HG02981 (cell line): ENCODE measurements at regions not wholly inside any gene's neighbourhood (a gene's known extent, or its start where the extent isn't known, plus 50 kb on each side); places are given as distances from the start of the nearest gene placed in this dataset.

ENCODE experiments used
- ATAC-seq: cut with Tn5 transposase; IDR thresholded peaks from one replicate; pipeline ENCODE4 v1.9.1; 2021; ENCODE audit warnings: mild to moderate bottlenecking, moderate library complexity; ENCODE audit not compliant: unreplicated experiment

DNA sequence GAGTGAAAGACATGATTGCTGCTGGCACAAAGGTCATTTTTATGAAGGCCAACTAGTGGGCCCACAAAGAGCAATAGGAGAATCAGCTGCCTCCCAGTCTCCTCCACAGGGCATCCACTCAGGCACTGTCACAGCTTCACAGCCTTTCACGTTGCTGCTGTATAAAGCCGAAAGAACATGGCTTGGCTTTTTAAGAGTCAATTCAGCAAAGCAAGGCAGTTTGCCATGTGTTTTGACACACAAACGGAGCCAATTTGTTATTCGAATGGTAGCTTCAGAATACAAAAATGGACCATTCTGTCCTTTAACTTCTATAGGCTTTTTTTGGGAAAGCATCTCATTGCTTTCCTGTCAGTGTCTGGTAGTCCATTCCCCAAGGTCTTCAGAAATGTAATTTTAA is 283.4 kb upstream of the PARD3B start:
- no peak for ATAC-seq

DNA sequence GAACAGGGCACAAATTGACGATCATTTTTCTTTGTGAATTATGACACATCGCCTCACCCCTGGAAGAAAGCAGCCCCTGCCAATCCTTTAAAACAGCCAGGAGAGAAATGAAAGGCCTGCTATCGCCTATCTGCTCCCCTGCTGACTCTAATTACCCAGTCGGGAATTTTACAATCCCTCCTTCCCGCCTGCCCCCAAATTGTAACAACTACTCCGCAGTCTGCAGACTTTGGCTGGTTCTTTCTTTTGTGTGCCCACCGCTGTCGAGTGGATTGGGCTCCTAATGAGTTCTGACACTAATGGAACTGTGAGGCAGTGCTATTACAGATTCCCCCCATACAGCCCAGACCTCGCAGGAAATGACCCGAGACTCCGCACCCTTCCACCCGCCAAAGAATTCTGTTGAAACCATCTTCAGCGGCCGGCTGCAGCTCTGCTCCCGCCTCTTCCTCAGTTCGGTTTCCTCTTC is 281.2 kb upstream of the PARD3B start:
- ATAC-seq = no peak

DNA sequence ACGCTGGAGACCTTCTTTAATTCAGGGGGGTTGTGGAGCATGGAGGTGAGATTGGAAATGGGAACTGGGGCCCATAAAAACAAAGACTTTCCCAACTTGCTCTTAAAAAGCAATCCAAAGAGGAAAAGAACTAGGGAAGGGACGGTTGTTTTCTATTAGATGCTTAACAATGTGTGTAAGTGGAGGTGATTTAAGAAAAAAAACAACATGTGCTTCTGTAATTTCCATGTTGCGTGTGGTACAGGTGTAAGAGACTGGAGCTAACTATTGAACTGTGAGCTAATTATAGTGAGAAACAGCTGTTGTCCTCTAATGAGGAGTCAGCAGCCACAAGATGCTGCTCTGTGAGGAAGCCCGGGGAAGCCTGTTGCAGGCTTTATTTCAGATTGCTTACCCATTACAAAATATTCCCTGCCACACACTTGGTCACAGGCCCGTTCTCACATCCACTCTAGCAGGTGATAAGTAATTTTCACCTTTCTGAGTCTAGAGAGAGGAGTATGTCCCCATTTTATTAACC is 280.6 kb upstream of the PARD3B start:
- no peak for ATAC-seq

DNA sequence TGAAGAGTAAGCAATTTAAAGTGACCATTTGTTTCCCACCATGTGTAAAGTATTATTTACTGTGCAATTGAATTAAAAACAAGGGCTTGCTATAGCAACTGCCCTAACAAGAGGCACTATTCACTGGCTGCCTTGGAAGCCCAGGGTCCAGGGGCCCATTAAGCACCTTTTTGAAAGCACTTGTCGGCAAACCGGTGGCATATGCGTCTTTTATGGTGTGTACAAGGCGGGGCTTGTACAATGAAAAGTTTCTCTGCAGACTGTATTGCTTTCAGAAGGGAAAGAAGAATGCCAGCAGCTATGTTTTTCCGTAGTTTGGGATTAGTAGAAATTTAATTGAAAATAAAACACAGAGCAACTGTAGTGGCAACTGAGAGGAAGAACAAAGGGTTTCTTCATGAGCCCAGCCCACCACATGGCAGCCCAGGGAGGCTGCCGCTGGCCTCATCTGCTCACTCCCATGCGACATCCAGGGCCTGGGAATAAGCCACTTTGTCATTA is 279.5 kb upstream of the PARD3B start:
- no peak for ATAC-seq

DNA sequence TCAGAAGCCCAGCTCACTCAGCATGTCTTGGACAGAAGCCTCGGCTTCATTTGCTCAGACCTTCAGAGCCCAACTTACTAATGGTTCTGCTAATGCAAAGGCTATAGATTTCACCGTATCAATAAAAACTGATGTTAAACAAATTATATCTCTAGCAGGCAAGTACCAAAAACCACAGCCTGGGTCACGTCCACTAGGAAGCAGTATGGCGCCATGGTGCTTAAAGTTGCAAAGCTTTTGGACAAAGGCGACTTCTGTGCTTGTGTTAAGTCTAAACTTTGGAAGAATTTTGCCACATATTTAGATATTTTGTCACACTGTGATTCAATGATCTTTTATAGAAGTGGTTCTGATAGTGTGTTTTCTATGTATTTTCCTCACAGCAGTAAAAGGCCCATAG is 276.8 kb upstream of the PARD3B start:
- ATAC-seq = no peak

DNA sequence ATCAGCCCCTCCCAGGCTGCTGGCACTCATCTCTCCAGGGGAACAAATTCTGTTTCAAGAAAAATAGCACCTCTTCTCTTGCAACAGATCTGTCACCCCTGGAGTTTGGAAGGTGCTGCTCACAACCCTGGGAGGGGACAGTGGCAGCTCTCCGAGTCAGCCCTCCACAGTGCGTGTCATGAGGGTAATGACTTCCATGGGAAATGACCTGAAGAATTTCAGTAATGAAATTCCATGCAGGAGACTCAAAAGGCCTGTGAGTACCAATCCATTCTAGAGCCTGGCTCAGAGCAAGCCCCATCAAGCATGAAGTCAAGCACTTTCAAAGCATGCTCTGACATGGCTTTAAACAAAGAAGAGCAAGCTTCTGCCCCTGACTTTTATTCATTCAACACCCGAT is 276.3 kb upstream of the PARD3B start:
- no peak for ATAC-seq

DNA sequence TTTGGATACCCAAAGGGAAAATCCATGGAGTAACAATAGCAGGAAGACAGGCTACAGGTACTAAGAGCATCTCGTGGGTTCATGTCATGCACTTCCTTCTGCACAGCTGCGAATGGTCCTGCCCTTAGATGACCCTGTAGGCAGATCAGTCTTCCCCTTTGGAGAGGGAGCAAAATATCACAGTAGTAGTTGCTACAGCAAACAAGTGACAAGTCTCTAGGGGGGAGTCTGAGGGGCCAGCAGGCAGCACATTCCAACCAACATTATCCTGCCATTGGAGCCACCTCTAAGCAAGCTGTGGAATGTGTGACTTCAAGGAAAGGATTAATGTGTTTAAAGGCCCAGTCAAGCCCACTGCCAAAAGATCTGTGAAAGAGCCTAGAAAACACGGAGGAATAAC is 273.2 kb upstream of the PARD3B start:
- no peak for ATAC-seq

DNA sequence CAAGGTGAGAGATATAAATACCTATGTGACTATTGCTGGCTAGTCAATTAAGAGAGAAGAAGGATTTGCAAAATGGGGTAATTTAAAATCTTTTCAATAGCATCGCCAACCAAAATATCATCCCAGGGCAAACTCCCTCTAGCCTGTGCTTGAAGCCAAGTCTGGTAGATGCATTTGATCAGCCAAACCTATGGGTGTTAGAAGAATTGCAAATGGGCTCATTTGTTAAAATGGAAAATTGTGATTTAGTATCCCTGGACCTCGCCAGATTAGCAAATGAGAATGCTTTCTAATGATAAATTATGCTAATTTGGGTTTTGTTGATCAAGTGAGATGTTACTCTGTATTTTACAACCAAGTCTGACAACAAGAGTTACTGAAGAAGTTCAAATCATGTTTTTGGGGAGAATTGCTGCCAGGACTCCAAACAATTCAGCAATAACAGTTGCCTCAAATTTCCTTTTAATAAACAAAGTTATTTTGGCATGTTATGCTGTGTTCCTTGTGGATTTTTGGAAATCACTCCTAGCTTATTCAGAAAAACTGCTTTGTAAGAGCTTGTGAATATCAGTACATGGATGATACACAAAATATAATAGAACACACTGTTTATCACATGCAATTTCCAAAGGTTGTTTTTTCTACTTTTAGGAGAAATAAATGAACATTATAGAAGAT is 272.5 kb upstream of the PARD3B start:
- ATAC-seq = no peak

DNA sequence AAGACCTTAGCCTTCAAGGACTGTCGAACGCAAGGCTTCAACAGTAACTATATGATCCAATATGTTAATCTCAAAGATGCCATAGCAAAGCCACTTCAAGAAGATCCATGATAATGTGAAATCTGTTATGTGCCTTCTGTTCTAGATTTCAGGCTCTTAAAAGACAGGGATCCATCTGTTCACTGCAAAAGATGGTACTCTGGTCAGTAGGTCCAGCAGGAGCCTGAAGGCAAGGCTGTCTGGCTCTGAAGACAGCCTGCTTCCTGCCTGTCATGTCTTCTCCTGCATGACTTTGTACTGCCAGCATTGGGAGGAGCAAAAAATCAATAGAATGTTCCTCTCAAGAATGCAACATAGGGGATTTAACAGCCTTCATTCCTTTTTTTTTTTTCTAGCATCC is 270.8 kb upstream of the PARD3B start:
- no peak for ATAC-seq

DNA sequence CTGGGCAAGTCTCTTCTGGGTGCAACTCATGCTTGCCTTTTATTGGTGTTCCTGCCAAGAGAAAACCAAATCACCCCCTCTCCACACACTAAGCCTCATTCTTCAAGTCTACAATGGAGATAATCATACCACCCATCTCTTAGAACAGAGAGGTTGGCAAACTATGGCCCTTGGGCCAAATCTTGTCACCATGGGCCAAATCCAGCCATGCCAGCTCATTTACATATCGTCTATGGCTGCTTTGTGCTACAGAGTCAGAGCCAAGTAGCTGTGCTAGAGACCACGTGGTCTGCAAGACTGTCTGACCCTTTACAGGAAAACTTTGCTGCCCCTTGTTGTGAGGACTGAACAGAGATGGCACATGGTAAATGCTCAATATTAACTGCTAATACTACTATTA is 270.3 kb upstream of the PARD3B start:
- no peak for ATAC-seq

DNA sequence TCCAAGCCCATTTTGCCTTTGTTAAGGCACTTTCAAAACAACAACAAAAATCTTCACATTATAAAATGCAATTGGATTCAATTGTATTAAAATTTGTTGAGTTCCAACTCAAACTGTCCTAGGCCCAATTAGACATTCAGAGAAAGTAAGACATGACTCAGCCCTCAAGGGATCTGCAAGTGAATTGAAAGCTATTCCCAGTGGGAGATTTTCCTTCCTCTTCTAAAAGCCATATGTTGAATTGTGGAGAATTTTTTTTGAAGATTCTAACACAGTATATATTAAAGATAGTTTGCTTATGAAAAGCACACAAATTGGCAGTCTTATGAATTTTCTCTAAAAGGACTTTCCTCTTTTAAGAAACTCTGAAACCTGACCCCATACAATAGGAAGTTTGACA is 268.0 kb upstream of the PARD3B start:
- no peak for ATAC-seq

DNA sequence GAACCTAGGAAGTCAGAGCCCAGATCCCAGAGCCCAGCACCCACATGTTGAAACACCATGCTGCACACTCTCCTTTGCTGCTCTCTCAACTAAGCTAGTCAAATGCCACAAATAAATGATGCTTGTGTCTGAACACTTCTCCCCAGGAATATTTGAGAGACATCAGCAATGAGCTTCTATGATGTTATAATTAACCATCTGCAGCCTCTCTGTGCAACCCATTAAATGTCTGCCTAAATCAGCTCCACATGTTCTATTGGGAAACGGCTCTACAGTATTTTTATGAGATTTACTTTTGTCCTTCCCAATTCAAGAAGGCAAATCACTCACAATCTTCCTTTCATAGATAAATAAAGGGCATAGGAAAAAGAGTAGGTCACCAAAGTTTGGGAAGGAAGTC is 266.8 kb upstream of the PARD3B start:
- ATAC-seq = no peak

DNA sequence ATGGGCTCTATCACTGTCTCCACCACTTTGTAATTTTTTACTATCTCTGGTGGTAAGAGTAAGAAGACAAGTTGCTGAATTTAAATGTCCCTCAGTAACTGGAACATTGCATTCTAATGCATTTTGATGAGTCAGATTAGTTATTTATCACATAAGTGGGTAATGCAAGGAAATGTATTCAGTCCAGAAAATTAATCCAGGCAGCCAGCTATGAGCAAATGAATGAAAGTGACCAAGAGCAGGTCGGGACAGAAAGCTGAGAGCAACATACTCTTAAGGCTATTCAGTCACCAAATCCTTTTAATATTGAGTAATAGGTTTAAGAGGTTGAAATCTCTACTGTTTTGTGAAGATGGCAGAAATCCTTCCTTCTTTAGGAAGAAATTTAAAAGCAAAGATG is 265.5 kb upstream of the PARD3B start:
- ATAC-seq = no peak

DNA sequence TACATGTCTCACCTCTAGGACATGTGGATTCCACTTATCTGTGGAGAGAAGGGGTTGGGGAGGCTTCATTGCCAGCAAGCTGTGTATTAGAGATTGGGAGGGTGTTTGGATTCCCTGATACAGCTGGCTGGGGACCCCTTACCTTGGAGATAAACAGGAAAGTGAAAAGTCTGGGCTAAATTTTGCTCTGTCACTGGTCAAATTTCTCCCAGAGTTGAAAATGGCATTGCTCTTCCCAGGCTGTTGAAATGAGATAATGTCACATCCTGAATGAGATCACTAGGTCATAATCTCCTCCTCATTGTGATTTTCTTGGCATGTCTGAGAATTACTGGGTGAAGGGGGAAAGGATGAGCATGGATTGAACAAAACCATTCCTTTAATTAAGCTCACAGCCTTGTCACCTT is 265.0 kb upstream of the PARD3B start:
- ATAC-seq = no peak

DNA sequence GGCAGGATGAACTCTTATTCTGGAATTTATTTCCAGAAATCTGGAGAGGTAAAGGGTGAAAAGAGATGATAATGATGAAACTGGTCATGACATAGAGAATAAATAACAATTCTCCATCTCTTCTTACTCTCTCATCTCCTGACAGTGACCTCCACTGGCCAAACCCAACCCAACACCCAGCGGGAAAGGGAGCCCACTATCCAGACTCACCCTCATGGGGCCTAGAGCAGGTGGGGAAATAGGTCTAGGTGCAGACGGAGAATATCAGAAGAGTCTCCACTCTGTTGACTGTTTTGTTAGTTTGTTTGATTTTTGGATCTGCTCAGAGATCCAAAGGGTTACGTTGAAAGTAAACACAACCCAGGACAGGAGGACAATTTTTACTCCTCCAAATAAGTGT is 263.2 kb upstream of the PARD3B start:
- no peak for ATAC-seq

DNA sequence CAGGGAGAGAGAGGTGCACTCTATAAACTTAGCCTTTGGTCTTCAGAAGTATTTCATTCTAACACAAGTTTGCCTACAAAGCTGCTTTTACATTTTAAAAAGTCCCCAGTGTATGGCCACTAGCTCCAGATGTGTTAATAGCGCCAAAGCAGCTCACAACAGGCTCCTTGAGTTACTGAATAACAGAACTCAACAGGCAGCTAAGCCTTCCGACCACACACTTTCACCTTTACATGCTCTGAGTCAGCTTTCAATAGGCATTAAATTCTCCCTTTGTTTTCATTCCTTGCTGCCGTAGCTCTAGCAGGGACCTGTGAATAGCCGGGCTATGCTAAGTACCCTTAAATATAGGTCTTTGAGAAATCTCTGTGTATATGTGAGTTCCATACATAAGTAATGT is 262.8 kb upstream of the PARD3B start:
- peak; percentile 64 for ATAC-seq

DNA sequence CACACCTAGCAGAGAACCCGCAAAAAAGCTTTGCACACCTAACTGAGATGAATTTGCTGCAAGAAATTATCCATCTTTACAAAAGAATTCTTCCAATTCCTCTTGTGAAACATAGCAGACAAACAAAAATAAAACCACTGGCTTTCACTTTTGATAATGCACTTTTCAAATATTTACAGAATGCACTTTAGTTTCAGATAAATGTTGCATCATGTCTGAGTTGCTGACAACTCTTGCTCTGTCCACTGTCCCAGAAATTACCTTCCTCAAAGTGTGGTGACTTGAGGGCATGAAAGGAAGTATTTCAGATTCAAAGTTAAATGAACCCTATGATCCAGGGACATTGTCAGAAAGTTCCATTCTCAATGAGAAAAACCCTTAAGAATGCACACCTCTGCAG is 256.2 kb upstream of the PARD3B start:
- no peak for ATAC-seq

DNA sequence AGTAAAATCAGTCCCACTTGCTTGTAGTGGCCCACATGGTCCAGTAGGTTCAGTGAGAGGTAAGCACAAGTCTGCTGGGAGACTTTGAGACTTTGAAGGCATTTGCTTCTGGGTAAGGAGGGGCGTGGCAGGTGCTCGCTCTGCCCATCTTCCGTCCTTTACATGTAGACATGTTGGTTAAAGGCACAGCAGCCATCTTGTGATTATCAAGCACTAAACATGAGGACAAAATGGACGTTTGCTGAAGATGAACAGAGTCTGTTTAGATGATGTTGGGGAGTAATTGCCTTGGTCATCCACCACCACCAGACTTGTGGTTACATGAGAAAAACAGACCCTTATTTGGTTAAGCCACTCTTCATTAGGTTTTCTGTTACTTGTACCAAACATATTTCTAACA is 252.8 kb upstream of the PARD3B start:
- no peak for ATAC-seq

DNA sequence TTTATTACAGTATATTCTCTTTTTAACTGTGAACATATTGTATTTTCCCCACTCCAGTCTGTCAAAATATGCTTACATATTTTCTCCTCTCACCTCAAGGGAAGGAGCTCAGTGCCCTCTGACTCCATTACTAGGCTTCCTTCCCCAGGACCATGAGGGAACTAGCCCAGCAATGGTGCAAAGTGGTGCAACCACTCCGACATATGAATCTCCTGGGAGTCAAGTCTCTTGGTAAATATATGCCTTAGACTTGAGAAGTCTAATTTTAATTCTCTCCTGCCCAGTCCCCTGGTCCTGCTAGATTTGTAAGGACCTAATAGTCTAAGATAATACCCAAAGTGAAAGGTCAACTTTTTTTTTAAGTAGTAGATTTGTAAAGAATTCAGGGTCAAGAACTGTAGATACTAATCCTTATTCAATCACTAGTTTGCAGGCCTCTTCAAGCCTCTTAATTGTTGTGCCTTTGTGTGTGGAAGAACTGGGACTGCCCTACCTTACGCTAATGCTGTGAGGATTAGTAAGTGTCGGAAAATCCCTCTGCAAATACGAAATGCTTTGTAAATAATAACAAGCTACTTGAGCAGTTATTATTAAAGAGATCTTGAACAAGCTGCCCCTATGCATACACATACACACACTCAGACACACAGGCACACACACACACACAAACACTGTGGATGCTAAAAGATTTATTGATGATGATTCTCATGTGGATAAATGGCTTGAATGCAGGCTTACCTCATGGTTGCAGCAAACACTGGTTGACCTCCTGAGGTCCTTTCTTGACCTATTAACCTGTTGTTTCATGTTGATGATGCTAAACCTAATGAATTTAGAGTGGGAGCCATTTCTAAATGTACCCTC is 251.2 kb upstream of the PARD3B start:
- ATAC-seq = no peak

DNA sequence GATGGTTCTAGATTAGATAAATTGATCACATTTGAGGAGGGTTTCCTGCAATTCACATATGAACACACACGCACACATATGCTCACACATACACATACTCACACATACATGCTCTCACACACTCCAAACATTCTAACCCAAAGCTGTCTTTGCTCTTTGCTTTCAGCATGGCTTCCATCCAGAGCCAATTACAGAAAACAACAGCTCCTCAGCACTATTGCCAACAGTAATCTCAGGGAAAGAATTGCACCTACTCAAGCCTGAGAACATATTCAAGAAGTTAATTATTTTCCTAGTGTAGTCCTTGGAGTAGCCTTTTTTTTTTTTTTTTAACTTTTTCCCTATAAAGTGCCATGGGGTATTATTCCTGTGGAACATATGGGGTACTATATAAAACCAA is 246.9 kb upstream of the PARD3B start:
- ATAC-seq = no peak

DNA sequence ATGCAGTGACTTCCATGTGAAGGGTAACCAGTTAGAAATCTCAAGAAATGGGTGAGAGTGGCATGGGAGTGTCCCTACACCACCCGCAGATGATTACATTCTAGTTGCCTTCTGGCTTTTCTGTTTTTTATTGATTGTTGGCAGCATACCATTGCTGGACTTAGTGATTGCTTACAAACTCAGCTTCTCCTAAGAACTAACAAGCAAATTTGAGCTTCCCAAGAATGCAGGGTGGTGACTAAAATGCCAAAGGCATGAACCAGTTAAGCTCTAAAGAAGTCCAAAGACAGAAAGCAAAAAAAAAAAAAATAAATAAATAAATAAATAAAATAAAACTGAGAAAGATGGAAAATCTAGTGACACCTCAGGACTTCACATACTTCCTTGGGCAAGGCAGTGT is 245.5 kb upstream of the PARD3B start:
- ATAC-seq = no peak

DNA sequence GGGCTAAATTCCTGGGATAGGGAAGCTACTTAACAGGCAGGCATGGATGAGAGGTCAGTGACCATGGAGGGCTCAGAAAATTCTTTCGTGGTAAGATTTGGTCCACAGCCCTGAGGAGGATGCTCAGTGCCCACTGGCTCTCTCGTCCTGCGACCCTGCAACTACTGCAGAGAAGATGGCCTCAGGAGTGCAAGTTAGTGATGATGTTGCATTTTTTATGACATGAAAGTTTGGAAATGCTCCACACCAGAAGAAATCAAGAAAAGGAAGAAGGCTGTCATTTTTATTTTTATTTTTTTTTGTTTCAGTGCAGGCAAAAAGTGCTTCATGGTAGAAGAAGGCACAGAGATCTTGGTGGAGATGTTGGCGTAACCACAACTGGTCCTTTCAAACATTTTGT is 238.6 kb upstream of the PARD3B start:
- ATAC-seq = no peak
